Neural crest cell (in vitro differentiated cells): ENCODE measurements at regions not wholly inside any gene's neighbourhood (a gene's known extent, or its start where the extent isn't known, plus 50 kb on each side); places are given as distances from the start of the nearest gene placed in this dataset.
A peak's percentile ranks its signal among the peaks of the same experiment; 100 is the strongest.
"Not testable (repeated sequence)": the region's sequence is repeated elsewhere in the genome, so short reads cannot be mapped to it uniquely, and the experiment has no call there.

ENCODE experiments used
- DNase-seq: peaks from one replicate; pipeline ENCODE4 v3.0.0; 2021; ENCODE audit warnings: low read depth, mixed read lengths, low spot score
- H3K27ac Mint-ChIP-seq: one replicate; pipeline ENCODE4 v1.8.0; 2021; ENCODE audit warnings: mild to moderate bottlenecking, mixed read lengths; ENCODE audit not compliant: unreplicated experiment
- H3K27me3 Mint-ChIP-seq: 2 replicates; pipeline ENCODE4 v1.8.0; 2021; ENCODE audit warnings: low read depth, mild to moderate bottlenecking, mixed read lengths
- H3K36me3 Mint-ChIP-seq: 2 replicates; pipeline ENCODE4 v1.8.0; 2021; ENCODE audit warnings: low read depth, mild to moderate bottlenecking, mixed read lengths
- H3K4me1 Mint-ChIP-seq: 2 replicates; pipeline ENCODE4 v1.8.0; 2021; ENCODE audit warnings: mixed read lengths
- H3K4me3 Mint-ChIP-seq: one replicate; pipeline ENCODE4 v1.8.0; 2021; ENCODE audit warnings: mild to moderate bottlenecking, mixed read lengths
- H3K9me3 Mint-ChIP-seq: 2 replicates; pipeline ENCODE4 v1.8.0; 2021; ENCODE audit warnings: mixed read lengths
- TF ChIP-seq, protein P1 (sequence below): fragments of 200-600 bp; sonication (generic); conservative IDR thresholded peaks from 2 replicates; pipeline ENCODE4 v1.5.0; 2021; ENCODE audit warnings: antibody characterized with exemption, mild to moderate bottlenecking

- TF ChIP-seq, protein P1, sequence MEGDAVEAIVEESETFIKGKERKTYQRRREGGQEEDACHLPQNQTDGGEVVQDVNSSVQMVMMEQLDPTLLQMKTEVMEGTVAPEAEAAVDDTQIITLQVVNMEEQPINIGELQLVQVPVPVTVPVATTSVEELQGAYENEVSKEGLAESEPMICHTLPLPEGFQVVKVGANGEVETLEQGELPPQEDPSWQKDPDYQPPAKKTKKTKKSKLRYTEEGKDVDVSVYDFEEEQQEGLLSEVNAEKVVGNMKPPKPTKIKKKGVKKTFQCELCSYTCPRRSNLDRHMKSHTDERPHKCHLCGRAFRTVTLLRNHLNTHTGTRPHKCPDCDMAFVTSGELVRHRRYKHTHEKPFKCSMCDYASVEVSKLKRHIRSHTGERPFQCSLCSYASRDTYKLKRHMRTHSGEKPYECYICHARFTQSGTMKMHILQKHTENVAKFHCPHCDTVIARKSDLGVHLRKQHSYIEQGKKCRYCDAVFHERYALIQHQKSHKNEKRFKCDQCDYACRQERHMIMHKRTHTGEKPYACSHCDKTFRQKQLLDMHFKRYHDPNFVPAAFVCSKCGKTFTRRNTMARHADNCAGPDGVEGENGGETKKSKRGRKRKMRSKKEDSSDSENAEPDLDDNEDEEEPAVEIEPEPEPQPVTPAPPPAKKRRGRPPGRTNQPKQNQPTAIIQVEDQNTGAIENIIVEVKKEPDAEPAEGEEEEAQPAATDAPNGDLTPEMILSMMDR, result no peak
- H3K9me3 Mint-ChIP-seq, result peaks cover 13% of the 10 kb centered on the region
- peaks cover 2% of the 10 kb centered on the region for H3K36me3 Mint-ChIP-seq
- DNase-seq, result no peak
- peak overlapping the region; percentile 52 for H3K27ac Mint-ChIP-seq
- H3K4me1 Mint-ChIP-seq, result no peaks in the 10 kb centered on the region
- H3K4me3 Mint-ChIP-seq, result no peak overlapping the region
- peaks cover 8% of the 10 kb centered on the region for H3K27me3 Mint-ChIP-seq
Measured at GRCh38 chr9:85451680-85452079, 290.1 kb downstream of the AGTPBP1 start.

DNA sequence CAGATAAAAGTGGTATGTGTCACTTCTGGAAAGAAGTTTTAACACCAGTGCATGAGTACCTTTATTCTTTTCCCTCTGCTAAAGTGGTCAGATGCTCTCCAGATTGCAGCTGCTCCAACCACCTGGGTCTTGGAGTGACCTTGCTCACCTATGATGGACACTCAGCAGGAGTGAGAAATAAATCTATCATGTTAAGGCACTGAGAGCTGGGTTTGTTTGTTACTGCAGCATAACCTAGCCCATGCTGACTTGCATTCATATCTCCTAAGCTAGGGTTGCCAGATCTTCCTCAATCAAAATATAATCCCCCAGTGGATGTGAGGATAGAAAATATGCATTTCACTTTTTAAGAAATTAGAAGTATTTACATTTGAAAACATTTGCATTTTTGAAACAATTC, 295.9 kb downstream of the AGTPBP1 start:
- Mint-ChIP-seq H3K27ac (no peak overlapping the region), H3K36me3 (peaks cover 2% of the 10 kb centered on the region), H3K27me3 (peaks cover 11% of the 10 kb centered on the region), H3K4me3 (no peak overlapping the region), H3K4me1 (no peaks in the 10 kb centered on the region), H3K9me3 (peaks cover 17% of the 10 kb centered on the region)
- DNase-seq, result no peak
- TF ChIP-seq, protein P1, result no peak

DNA sequence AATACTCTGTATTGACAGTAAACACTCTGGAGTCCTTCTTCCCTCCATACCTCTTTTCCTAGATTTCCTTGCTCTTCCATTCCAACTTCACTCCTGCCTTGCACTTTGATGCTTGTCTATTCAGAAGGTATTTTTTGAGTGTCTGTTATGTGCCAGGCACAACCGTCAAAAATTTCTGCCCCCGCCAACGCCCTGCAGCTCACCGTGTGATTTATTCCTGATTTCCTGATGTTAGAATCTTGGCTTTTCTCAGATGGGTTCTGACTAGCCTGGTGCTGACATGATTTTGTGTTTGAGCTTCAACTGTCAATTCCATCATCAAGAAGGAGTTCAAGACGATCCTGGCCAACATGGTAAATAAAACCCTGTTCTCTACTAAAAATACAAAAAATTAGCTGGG, 297.5 kb downstream of the AGTPBP1 start:
- no peak overlapping the region for H3K4me3 Mint-ChIP-seq
- no peak for DNase-seq
- H3K36me3 Mint-ChIP-seq, result no peaks in the 10 kb centered on the region
- H3K9me3 Mint-ChIP-seq, result peaks cover 8% of the 10 kb centered on the region
- no peak overlapping the region for H3K27ac Mint-ChIP-seq
- H3K4me1 Mint-ChIP-seq, result no peaks in the 10 kb centered on the region
- TF ChIP-seq, protein P1, result no peak
- H3K27me3 Mint-ChIP-seq, result peaks cover 10% of the 10 kb centered on the region

DNA sequence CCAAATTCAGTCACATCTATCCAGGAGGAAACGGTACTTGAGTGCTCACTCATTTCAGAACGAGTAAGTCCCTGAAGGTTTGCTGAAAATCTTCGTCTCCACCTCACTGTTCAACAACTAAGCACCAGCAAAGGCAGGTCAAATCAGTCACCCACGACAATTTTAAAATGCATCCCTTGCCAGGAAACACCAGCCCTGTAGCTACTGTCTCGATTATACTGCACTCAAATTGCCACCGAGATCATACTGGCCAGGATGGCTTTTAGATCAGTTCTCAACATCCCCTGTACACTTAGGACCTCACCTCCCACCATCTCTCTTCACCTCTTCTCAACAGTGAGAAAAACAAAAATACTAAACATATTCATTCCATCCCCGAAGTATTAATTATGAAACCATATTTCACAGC, 298.6 kb downstream of the AGTPBP1 start:
- no peak for DNase-seq
- Mint-ChIP-seq H3K4me3 (no peak overlapping the region), H3K27me3 (peaks cover 5% of the 10 kb centered on the region), H3K27ac (no peak overlapping the region), H3K9me3 (peaks cover 13% of the 10 kb centered on the region), H3K4me1 (no peaks in the 10 kb centered on the region), H3K36me3 (no peaks in the 10 kb centered on the region)
- TF ChIP-seq, protein P1, result no peak

- no peak overlapping the region for H3K27ac Mint-ChIP-seq
- TF ChIP-seq, protein P1, result no peak
Measured at GRCh38 chr9:85439791-85440190, 302.0 kb downstream of the AGTPBP1 start.

DNA sequence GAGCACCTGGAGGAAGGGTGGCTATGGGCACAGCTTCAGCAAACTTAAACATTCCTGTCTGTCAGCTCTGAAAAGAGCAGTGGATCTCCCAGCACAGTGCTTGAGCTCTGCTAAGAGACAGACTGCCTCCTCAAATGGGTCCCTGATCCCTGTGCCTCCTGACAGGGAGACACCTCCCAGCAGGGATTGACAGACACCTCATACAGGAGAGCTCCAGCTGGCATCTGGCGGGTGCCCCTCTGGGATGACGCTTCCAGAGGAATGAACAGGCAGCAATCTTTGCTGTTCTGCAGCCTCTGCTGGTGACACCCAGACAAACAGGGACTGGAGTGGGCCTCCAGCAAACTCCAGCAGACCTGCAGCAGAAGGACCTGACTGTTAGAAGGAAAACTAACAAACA, 307.8 kb downstream of the AGTPBP1 start:
- H3K27ac Mint-ChIP-seq, result not testable (repeated sequence)
- H3K9me3 Mint-ChIP-seq, result peaks cover 16% of the 10 kb centered on the region

More at GRCh38 chr9:85439791-85440190, 302.0 kb downstream of the AGTPBP1 start:
- no peak for DNase-seq
- H3K27me3 Mint-ChIP-seq, result no peaks in the 10 kb centered on the region
- no peaks in the 10 kb centered on the region for H3K36me3 Mint-ChIP-seq
- peaks cover 13% of the 10 kb centered on the region for H3K9me3 Mint-ChIP-seq
- no peaks in the 10 kb centered on the region for H3K4me1 Mint-ChIP-seq
- no peak overlapping the region for H3K4me3 Mint-ChIP-seq

DNA sequence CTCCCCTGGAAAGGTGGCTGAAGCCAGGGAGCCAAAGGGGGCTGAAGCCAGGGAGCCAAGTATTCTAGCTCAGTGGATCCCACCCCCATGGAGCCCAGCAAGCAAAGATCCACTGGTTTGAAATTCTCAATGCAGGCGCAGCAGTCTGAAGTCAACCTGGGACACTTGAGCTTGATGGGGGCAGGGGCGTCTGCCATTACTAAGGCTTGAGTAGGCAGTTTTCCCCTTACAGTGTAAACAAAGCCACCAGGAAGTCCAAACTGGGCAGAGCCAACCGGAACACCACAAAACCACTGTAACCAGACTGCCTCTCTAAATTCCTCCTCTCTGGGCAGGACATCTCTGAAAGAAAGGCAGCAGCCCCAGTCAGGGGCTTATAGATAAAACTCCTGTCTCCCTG, 308.2 kb downstream of the AGTPBP1 start:
- H3K27me3 Mint-ChIP-seq, H3K27ac Mint-ChIP-seq, DNase-seq: not testable (repeated sequence)

More for the DNA sequence above, 307.8 kb downstream of the AGTPBP1 start:
- DNase-seq, H3K27me3 Mint-ChIP-seq, H3K36me3 Mint-ChIP-seq, H3K4me3 Mint-ChIP-seq: not testable (repeated sequence)
- peaks cover 27% of the 10 kb centered on the region for H3K4me1 Mint-ChIP-seq

More for the DNA sequence above, 308.2 kb downstream of the AGTPBP1 start:
- not testable (repeated sequence) for H3K4me3 Mint-ChIP-seq, H3K36me3 Mint-ChIP-seq
- H3K9me3 Mint-ChIP-seq, result peaks cover 13% of the 10 kb centered on the region
- peaks cover 31% of the 10 kb centered on the region for H3K4me1 Mint-ChIP-seq
